Mucosa of rectum (tissue), 2 donors: ENCODE measurements at regions not wholly inside any gene's neighbourhood (a gene's known extent, or its start where the extent isn't known, plus 50 kb on each side); places are given as distances from the start of the nearest gene placed in this dataset.

Experiments
- H3K27ac ChIP-seq, 2 donors: one replicate each; pipeline ENCODE4 v1.7.0; 2013; ENCODE audit warnings: inconsistent platforms in 2 of 2, low read depth in 2 of 2, low read length in 2 of 2
- H3K27me3 ChIP-seq, 2 donors: one replicate each; pipeline ENCODE4 v1.7.0; 2013; ENCODE audit warnings: low read length in 2 of 2; ENCODE audit not compliant: control insufficient read depth in 2 of 2, insufficient read depth in 2 of 2
- H3K36me3 ChIP-seq, 2 donors: one replicate each; pipeline ENCODE4 v1.7.0; 2013; ENCODE audit warnings: low read length in 2 of 2; ENCODE audit not compliant: control insufficient read depth in 2 of 2, insufficient read depth in 2 of 2
- H3K4me1 ChIP-seq, 2 donors: one replicate each; pipeline ENCODE4 v1.7.0; 2013; ENCODE audit warnings: low read length in 2 of 2, mild to moderate bottlenecking in 1 of 2; ENCODE audit not compliant: control insufficient read depth in 2 of 2, insufficient read depth in 2 of 2
- H3K4me3 ChIP-seq, 2 donors: one replicate each; pipeline ENCODE4 v1.7.0; 2013; ENCODE audit warnings: low read length in 2 of 2
- H3K9ac ChIP-seq, 2 donors: one replicate each; pipeline ENCODE4 v1.7.0; 2013; ENCODE audit warnings: low read length in 2 of 2, low read depth in 1 of 2, mild to moderate bottlenecking in 1 of 2
- H3K9me3 ChIP-seq, 2 donors: one replicate each; pipeline ENCODE4 v1.7.0; 2013; ENCODE audit warnings: low read length in 2 of 2; ENCODE audit not compliant: control insufficient read depth in 2 of 2
- donor health status: healthy.
- donor health status: Normal muscosa, but diverticular disease.

DNA sequence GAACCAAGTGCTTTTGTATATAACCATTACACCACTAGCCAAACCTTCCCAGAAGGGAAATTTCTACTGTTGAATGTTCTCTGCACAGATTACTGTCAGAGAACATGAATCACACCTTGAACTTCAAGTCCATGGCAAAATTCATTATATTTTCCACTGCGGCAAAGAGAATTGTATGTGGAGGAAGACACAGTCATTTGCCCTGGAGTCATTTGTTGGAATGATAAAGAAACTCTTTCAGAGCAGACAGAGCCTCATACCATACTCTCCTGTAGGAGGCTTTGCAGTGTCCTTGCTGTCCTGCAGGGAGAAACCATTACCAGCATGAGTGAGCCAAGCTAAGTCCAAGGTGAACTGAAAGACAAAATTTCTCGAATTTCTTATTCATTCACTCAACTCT is 369.0 kb downstream of the ARHGEF28 start:
- H3K4me1 ChIP-seq = no peaks in the 10 kb centered on the region

More for the DNA sequence above, 369.0 kb downstream of the ARHGEF28 start:
- Histone ChIP-seq H3K27ac (no peak overlapping the region), H3K9me3 (no peaks in the 10 kb centered on the region), H3K36me3 (no peaks in the 10 kb centered on the region), H3K9ac (no peak overlapping the region), H3K4me3 (no peak overlapping the region), H3K27me3 (no peaks in the 10 kb centered on the region)
